ENCODE measurements at regions not wholly inside any gene's neighbourhood (a gene's known extent, or its start where the extent isn't known, plus 50 kb on each side); places are given as distances from the start of the nearest gene placed in this dataset.

GRCh38 chr10:118950190-118950680 is 79.3 kb upstream of the NANOS1 start:
- peak overlapping the region; percentile 13; the same call in 1 of the 2 replicates for H3K27ac ChIP-seq
- peak; percentile 49 for DNase-seq (ENCODE audit: low spot score)
- ChIA-PET POLR2A (ENCODE audit: low non-redundant PET) (interaction anchor here (0.6 kb wide), 1 partner anchor 393 kb away, joined by 5 read pairs; no protein-coding TSS in a partner anchor), CTCF (interaction anchor here (0.7 kb wide), 1 partner anchor 260 kb away, joined by 3 read pairs; no protein-coding TSS in a partner anchor)
- TF ChIP-seq, protein P1, sequence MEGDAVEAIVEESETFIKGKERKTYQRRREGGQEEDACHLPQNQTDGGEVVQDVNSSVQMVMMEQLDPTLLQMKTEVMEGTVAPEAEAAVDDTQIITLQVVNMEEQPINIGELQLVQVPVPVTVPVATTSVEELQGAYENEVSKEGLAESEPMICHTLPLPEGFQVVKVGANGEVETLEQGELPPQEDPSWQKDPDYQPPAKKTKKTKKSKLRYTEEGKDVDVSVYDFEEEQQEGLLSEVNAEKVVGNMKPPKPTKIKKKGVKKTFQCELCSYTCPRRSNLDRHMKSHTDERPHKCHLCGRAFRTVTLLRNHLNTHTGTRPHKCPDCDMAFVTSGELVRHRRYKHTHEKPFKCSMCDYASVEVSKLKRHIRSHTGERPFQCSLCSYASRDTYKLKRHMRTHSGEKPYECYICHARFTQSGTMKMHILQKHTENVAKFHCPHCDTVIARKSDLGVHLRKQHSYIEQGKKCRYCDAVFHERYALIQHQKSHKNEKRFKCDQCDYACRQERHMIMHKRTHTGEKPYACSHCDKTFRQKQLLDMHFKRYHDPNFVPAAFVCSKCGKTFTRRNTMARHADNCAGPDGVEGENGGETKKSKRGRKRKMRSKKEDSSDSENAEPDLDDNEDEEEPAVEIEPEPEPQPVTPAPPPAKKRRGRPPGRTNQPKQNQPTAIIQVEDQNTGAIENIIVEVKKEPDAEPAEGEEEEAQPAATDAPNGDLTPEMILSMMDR (conservative IDR thresholded peaks at IDR 0.05; ENCODE audit: low read depth): no peak

DNA sequence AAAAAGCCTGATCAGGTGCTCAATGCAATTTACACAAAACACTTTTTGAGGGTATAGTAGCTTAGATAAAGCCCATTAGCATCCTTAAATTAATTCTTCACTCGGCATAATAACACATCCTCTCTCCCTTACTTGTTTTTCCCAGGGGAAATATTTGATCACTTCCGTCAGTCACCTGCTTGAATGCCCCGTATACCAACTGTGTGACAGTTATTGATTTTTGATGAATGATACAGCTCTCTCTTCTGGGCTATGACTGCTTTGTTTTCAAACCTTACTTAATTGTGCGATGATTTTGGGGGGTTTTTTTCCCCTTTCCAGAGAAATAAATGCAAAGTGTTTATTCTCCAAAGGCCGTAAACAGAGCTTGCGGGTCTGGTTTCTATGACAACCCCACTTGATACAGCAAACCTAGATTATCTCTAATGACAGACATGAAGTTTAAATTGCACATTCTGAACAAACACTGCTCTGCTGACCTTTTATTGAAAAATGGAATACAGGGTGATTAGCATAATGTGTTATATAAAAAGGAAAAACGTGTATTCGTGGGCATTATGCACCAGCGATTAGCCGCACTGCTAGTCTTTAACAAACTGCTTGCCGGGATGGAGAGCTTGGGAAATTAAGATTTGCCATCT is 78.4 kb upstream of the NANOS1 start:
- no peak overlapping the region for H3K27ac ChIP-seq
- TF ChIP-seq, protein P1 (conservative IDR thresholded peaks at IDR 0.05; ENCODE audit: low read depth): no peak
- ChIA-PET POLR2A (ENCODE audit: low non-redundant PET) (interaction anchor here (0.5 kb wide), 1 partner anchor 381 kb away, joined by 3 read pairs; no protein-coding TSS in a partner anchor), CTCF (no interaction called here)
- DNase-seq (ENCODE audit: low spot score): no peak

DNA sequence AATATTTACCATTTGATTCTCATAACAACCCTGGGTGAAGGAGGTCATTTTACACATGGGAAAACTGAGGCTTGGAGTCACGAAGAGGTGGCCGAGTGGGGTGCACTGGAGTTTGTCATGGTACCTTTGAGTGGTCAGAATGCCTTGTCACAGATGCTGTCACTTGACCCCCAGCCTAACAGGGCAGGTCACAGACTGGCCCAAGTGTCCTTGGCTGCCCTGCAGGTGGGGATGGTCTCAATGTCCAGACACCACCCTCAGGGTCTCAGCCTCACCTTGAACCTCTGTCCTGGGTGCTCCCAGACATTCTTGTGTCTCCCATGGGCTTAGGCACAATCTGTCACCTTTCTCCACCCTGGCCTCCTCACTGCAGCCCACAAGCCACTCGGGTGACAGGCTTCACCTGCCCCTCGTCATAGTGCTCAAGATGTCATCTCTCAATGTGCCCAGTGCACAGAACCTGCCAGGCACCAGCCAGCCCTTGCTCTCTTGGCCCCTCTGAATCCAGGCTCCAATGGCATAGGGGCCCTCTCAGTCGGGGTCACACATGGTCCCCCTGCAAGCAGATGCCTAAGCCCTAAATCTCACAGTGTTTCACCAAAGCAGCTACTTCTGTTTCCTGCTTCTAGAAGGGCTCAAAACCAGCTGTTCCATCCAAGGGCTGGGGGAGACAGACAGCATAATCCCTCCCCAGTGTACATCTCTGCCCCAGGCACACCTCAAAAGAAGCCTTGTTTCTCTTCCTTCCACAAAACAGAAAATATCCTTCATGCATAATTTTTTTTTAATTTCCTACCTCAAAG is 76.8 kb upstream of the NANOS1 start:
- H3K27ac ChIP-seq: no peak overlapping the region
- ChIA-PET POLR2A (ENCODE audit: low non-redundant PET) (no interaction called here), CTCF (interaction anchor here (0.7 kb wide), 1 partner anchor 8 kb away, joined by 6 read pairs; no protein-coding TSS in a partner anchor)
- no peak for DNase-seq (ENCODE audit: low spot score)
- TF ChIP-seq, protein P1 (conservative IDR thresholded peaks at IDR 0.05; ENCODE audit: low read depth): no peak

DNA sequence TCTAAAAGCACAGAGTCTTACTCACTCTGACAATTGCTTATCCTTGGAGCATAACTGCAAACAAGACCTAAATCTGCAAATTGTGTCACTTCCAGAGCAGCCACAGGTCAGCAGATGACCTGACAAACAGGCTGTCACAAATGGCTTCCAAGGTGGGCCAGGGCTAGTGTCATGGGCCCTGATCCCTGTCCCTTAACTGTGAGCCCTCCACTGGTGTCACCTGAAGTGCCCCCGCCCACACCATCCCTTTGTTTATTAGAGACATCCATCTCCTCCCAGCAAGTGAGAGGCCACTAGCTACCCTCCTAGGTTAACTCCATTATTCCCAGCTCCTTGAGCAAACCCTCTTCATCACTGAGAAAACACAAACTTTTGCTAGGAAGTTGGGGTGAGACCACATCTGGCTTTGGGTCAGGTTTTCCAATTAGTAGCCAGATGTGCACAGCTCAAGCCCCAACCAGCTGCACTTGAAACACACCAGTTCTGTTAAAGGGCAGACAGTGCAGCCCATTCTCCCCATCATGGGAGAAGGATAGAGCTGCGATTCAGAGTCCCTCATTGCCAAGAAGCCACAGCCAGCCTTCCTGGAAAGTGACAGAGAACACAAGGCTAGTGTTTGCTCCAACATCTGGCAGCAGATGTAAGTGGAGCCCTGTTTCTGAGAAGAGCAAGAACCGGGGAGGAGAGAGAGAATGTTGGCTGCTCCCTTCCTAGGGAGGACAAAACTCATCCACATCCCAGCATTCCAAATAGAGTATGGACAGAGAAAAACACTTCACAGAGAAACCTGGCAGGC is 75.7 kb upstream of the NANOS1 start:
- TF ChIP-seq, protein P1 (conservative IDR thresholded peaks at IDR 0.05; ENCODE audit: low read depth): no peak
- POLR2A ChIA-PET (ENCODE audit: low non-redundant PET): no interaction called here
- CTCF ChIA-PET: interaction anchor here (0.6 to 0.7 kb wide), 2 partner anchors 9 to 23 kb away, joined by 3 to 6 read pairs; no protein-coding TSS in a partner anchor
- no peak overlapping the region for H3K27ac ChIP-seq
- no peak for DNase-seq (ENCODE audit: low spot score)

GRCh38 chr10:118955531-118955930 is 74.0 kb upstream of the NANOS1 start:
- CTCF ChIA-PET: no interaction called here

More at GRCh38 chr10:118955531-118955930, 74.0 kb upstream of the NANOS1 start:
- H3K27ac ChIP-seq: no peak overlapping the region
- POLR2A ChIA-PET (ENCODE audit: low non-redundant PET): interaction anchor here (0.6 kb wide), 1 partner anchor 53 kb away, joined by 3 read pairs; no protein-coding TSS in a partner anchor
- DNase-seq (ENCODE audit: low spot score): no peak
- TF ChIP-seq, protein P1 (conservative IDR thresholded peaks at IDR 0.05; ENCODE audit: low read depth): no peak

Data from RWPE1 (cell line).